Endothelial cell of umbilical vein (primary cell): ENCODE measurements at regions not wholly inside any gene's neighbourhood (a gene's known extent, or its start where the extent isn't known, plus 50 kb on each side); places are given as distances from the start of the nearest gene placed in this dataset.

Source experiments
- CTCF ChIP-seq, 2 donors: IDR thresholded peaks; 1 replicate in 1 of 2; 2 replicates in 1 of 2; pipeline ENCODE4 v1.5.1; 2011; ENCODE audit warnings: low read length in 2 of 2, mild to moderate bottlenecking in 2 of 2, moderate library complexity in 2 of 2, control low read depth in 1 of 2, inconsistent platforms in 1 of 2, low read depth in 1 of 2; ENCODE audit not compliant: insufficient read depth in 1 of 2; ENCODE audit errors: extremely low read depth in 1 of 2
- EZH2 ChIP-seq: IDR thresholded peaks from 2 replicates; pipeline ENCODE4 v1.6.1; 2012; ENCODE audit warnings: borderline replicate concordance, low read depth, mild to moderate bottlenecking, moderate library complexity, low read length, inconsistent platforms; ENCODE audit not compliant: severe bottlenecking
- POLR2A ChIP-seq: IDR thresholded peaks from 2 replicates; pipeline ENCODE4 v1.6.1; 2012; ENCODE audit warnings: low read depth, mild to moderate bottlenecking, control low read depth, low read length

GRCh38 chr15:79179597-79179996 is 89.0 kb upstream of the RASGRF1 start:
- no peak for TF ChIP-seq CTCF (IDR thresholded peaks at IDR 0.05; ENCODE audit: extremely low read depth in 1 of 2, insufficient read depth in 1 of 2, low read depth in 1 of 2, low read length in 2 of 2)
- TF ChIP-seq POLR2A, result no peak
- TF ChIP-seq EZH2, result no peak
